T follicular helper cell (primary cell): ENCODE measurements at regions not wholly inside any gene's neighbourhood (a gene's known extent, or its start where the extent isn't known, plus 50 kb on each side); places are given as distances from the start of the nearest gene placed in this dataset.

Source experiments
- DNase-seq: peaks from one replicate; pipeline ENCODE4 v3.0.0-alpha.2; 2020; ENCODE audit warnings: low read depth

- DNase-seq = no peak
Measured at GRCh38 chr13:58187881-58188280, 556.3 kb downstream of the PCDH17 start.

GRCh38 chr13:58190577-58190976, 559.0 kb downstream of the PCDH17 start:
- DNase-seq = no peak

GRCh38 chr13:58191754-58192153, 560.2 kb downstream of the PCDH17 start:
- no peak for DNase-seq

- DNase-seq = no peak
Measured at GRCh38 chr13:58202099-58202498, 570.6 kb downstream of the PCDH17 start.

- DNase-seq = no peak
Measured at GRCh38 chr13:58207501-58207900, 576.0 kb downstream of the PCDH17 start.

- no peak for DNase-seq
Measured at GRCh38 chr13:58235454-58235853, 603.9 kb downstream of the PCDH17 start.

- no peak for DNase-seq
Measured at GRCh38 chr13:58238972-58239773, 607.6 kb downstream of the PCDH17 start.

GRCh38 chr13:58239774-58240268, 608.3 kb downstream of the PCDH17 start:
- DNase-seq = no peak

- DNase-seq = no peak
Measured at GRCh38 chr13:58247080-58247479, 615.5 kb downstream of the PCDH17 start.

- no peak for DNase-seq
Measured at GRCh38 chr13:58254943-58255342, 623.4 kb downstream of the PCDH17 start.

GRCh38 chr13:58266271-58266670, 634.7 kb downstream of the PCDH17 start:
- no peak for DNase-seq

GRCh38 chr13:58298556-58299135, 667.1 kb downstream of the PCDH17 start:
- DNase-seq = no peak

GRCh38 chr13:58300224-58300623, 668.7 kb downstream of the PCDH17 start:
- DNase-seq = no peak

GRCh38 chr13:58300974-58301681, 669.6 kb downstream of the PCDH17 start:
- DNase-seq = no peak

- DNase-seq = no peak
Measured at GRCh38 chr13:58302349-58302748, 670.8 kb downstream of the PCDH17 start.

- DNase-seq = no peak
Measured at GRCh38 chr13:58306062-58306461, 674.5 kb downstream of the PCDH17 start.

- no peak for DNase-seq
Measured at GRCh38 chr13:58313219-58313618, 681.7 kb downstream of the PCDH17 start.

- DNase-seq = no peak
Measured at GRCh38 chr13:58318495-58319167, 687.1 kb downstream of the PCDH17 start.

- no peak for DNase-seq
Measured at GRCh38 chr13:58324161-58324560, 692.6 kb downstream of the PCDH17 start.

GRCh38 chr13:58329746-58330145, 698.2 kb downstream of the PCDH17 start:
- no peak for DNase-seq

GRCh38 chr13:58340895-58341294, 709.4 kb downstream of the PCDH17 start:
- no peak for DNase-seq

- no peak for DNase-seq
Measured at GRCh38 chr13:58341318-58341717, 709.8 kb downstream of the PCDH17 start.
